Endothelial cell of umbilical vein (primary cell): ENCODE measurements at regions not wholly inside any gene's neighbourhood (a gene's known extent, or its start where the extent isn't known, plus 50 kb on each side); places are given as distances from the start of the nearest gene placed in this dataset.

Source experiments
- BruUV-seq: library from RNA; stranded (reverse); fragments of 400-500 nt; replicated peaks from 2 replicates; lab custom pipeline; 2021; lab: Mats Ljungman, UMichigan
- CTCF ChIA-PET: fragments of 300-600, 350-600 bp; sonication (Branson Sonifier 250); formaldehyde crosslinking; loops from one replicate; lab custom pipeline; 2021; ENCODE audit warnings: antibody characterized with exemption, inconsistent platforms; lab: Charles Lee
- POLR2A ChIA-PET: fragments of 300-600, 350-600 bp; sonication (Branson Sonifier 250); formaldehyde crosslinking; loops from one replicate; lab custom pipeline; 2021; ENCODE audit warnings: antibody characterized with exemption, inconsistent platforms; lab: Charles Lee
- DNase-seq: peaks from one replicate; pipeline ENCODE4 v3.0.0-alpha.2; 2011; ENCODE audit warnings: low read depth, low spot score
- FAIRE-seq: peaks from 2 replicates; lab custom pipeline; 2011; peaks lifted over from hg19 to GRCh38; lab: Jason Lieb, UNC
- H2AFZ ChIP-seq: 2 replicates; pipeline ENCODE4 v1.6.0; 2012; ENCODE audit warnings: low read depth, low read length, control low read depth, inconsistent platforms
- H3K27ac ChIP-seq: 2 replicates; pipeline ENCODE4 v1.5.1; 2011; ENCODE audit warnings: low read depth, mild to moderate bottlenecking, control low read depth, low read length, moderate library complexity; ENCODE audit not compliant: insufficient read depth
- H3K27me3 ChIP-seq, 2 experiments: 2 replicates each; pipeline versions ENCODE4 v1.6.0 to v1.6.1; 2011; ENCODE audit warnings: low read length in 2 of 2, mixed read lengths in 1 of 2; ENCODE audit not compliant: control insufficient read depth in 2 of 2, insufficient read depth in 2 of 2
- H3K36me3 ChIP-seq, 2 experiments: 2 replicates in 1 of 2; 3 replicates in 1 of 2; pipeline ENCODE4 v1.5.1; 2011; ENCODE audit warnings: low read length in 2 of 2, mild to moderate bottlenecking in 1 of 2, moderate library complexity in 1 of 2; ENCODE audit not compliant: control insufficient read depth in 2 of 2, insufficient read depth in 2 of 2; ENCODE audit errors: extremely low read depth in 1 of 2
- H3K4me1 ChIP-seq: 3 replicates; pipeline ENCODE4 v1.5.1; 2011; ENCODE audit warnings: mild to moderate bottlenecking, low read length; ENCODE audit not compliant: control insufficient read depth, insufficient read depth; ENCODE audit errors: extremely low read depth
- H3K4me2 ChIP-seq: 2 replicates; pipeline ENCODE4 v1.6.1; 2011; ENCODE audit warnings: low read length, control low read depth, mixed read lengths; ENCODE audit not compliant: insufficient read depth
- H3K4me3 ChIP-seq, 3 experiments: fragments of 200-600 bp in 1 of 3; sonication (generic), shearing (Covaris generic) in 1 of 3; replicated peaks in 1 of 3; 2 replicates each; pipeline ENCODE4 v1.5.1; 2011 to 2016; ENCODE audit warnings: control low read depth in 3 of 3, low read length in 3 of 3, mild to moderate bottlenecking in 2 of 3, inconsistent platforms in 1 of 3, low read depth in 1 of 3, moderate library complexity in 1 of 3; ENCODE audit not compliant: insufficient read depth in 1 of 3
- H3K79me2 ChIP-seq: 2 replicates; pipeline ENCODE4 v1.6.0; 2012; ENCODE audit warnings: low read length, inconsistent platforms; ENCODE audit not compliant: control insufficient read depth, insufficient read depth
- H3K9ac ChIP-seq: replicated peaks from 2 replicates; pipeline ENCODE3; 2011; ENCODE audit warnings: low read length, control low read depth; ENCODE audit not compliant: insufficient read depth; ENCODE audit errors: extremely low read depth
- H3K9me1 ChIP-seq: replicated peaks from 3 replicates; pipeline ENCODE4 v1.6.0; 2011; ENCODE audit warnings: mild to moderate bottlenecking, low read length; ENCODE audit not compliant: control insufficient read depth, insufficient read depth; ENCODE audit errors: extremely low read depth
- H3K9me3 ChIP-seq: replicated peaks from 2 replicates; pipeline ENCODE4 v1.5.1; 2012; ENCODE audit warnings: low read length, inconsistent platforms; ENCODE audit not compliant: control insufficient read depth, insufficient read depth
- H4K20me1 ChIP-seq: replicated peaks from 2 replicates; pipeline ENCODE3; 2011; ENCODE audit warnings: mild to moderate bottlenecking, low read length; ENCODE audit not compliant: control insufficient read depth, insufficient read depth; ENCODE audit errors: extremely low read depth
- CTCF ChIP-seq, 2 donors: IDR thresholded peaks; 1 replicate in 1 of 2; 2 replicates in 1 of 2; pipeline ENCODE4 v1.5.1; 2011; ENCODE audit warnings: low read length in 2 of 2, mild to moderate bottlenecking in 2 of 2, moderate library complexity in 2 of 2, control low read depth in 1 of 2, inconsistent platforms in 1 of 2, low read depth in 1 of 2; ENCODE audit not compliant: insufficient read depth in 1 of 2; ENCODE audit errors: extremely low read depth in 1 of 2
- EZH2 ChIP-seq: IDR thresholded peaks from 2 replicates; pipeline ENCODE4 v1.6.1; 2012; ENCODE audit warnings: borderline replicate concordance, low read depth, mild to moderate bottlenecking, moderate library complexity, low read length, inconsistent platforms; ENCODE audit not compliant: severe bottlenecking
- FOS ChIP-seq: IDR thresholded peaks from 2 replicates; pipeline ENCODE4 v1.6.1; 2011; ENCODE audit warnings: mild to moderate bottlenecking, low read length, moderate library complexity, borderline replicate concordance; ENCODE audit not compliant: insufficient read depth
- GATA2 ChIP-seq: IDR thresholded peaks from 2 replicates; pipeline ENCODE4 v1.7.0; 2011; ENCODE audit warnings: low read depth, mild to moderate bottlenecking, moderate library complexity, mixed read lengths, low read length; ENCODE audit not compliant: insufficient read length, insufficient read depth
- JUN ChIP-seq: IDR thresholded peaks from 2 replicates; pipeline ENCODE4 v1.6.1; 2011; ENCODE audit warnings: borderline replicate concordance, low read depth; ENCODE audit not compliant: insufficient read length, insufficient read depth
- MAX ChIP-seq: IDR thresholded peaks from 2 replicates; pipeline ENCODE4 v1.6.1; 2011; ENCODE audit not compliant: insufficient read depth, insufficient read length
- MYC ChIP-seq: IDR thresholded peaks from one replicate; pipeline ENCODE4 v1.6.1; 2011; ENCODE audit warnings: mild to moderate bottlenecking, low read depth, low read length
- POLR2A ChIP-seq: IDR thresholded peaks from 2 replicates; pipeline ENCODE4 v1.6.1; 2012; ENCODE audit warnings: low read depth, mild to moderate bottlenecking, control low read depth, low read length
- POLR2AphosphoS5 ChIP-seq: IDR thresholded peaks from 2 replicates; pipeline ENCODE4 v1.6.1; 2012; ENCODE audit warnings: low read depth, mild to moderate bottlenecking, control low read depth, low read length, moderate library complexity; ENCODE audit not compliant: insufficient read depth
- dilution Hi-C: fragments of 300-500 bp; cut with MboI; formaldehyde crosslinking; loops from one replicate; pipeline ENCODE4 v1.15.0; 2019; ENCODE audit warnings: low sequenced_read_pairs; ENCODE audit not compliant: extremely low pct_ligation_motif_present
- intact Hi-C: fragments of 100-400 bp; cut with micrococcal nuclease; formaldehyde crosslinking; loops from one replicate; pipeline ENCODE4 v1.10.0; 2022

- H4K20me1 ChIP-seq, result no peaks in the 10 kb centered on the region
- H3K9me1 ChIP-seq, result no peaks in the 10 kb centered on the region
- H3K4me3 ChIP-seq, result no peak overlapping the region
- no peak overlapping the region for H3K9ac ChIP-seq
- H3K36me3 ChIP-seq, result no peaks in the 10 kb centered on the region
- intact Hi-C loops (no loop called here), dilution Hi-C loops (no loop called here)
- no peaks in the 10 kb centered on the region for H3K27me3 ChIP-seq
- H3K4me1 ChIP-seq, result peaks cover 3% of the 10 kb centered on the region
- H3K4me2 ChIP-seq, result no peak overlapping the region
- H2AFZ ChIP-seq, result no peak overlapping the region
- ChIA-PET POLR2A (interaction anchor here (0.7 kb wide), 1 partner anchor 74 kb away, joined by 3 read pairs; no protein-coding TSS in a partner anchor), CTCF (interaction anchor here (0.7 to 1.4 kb wide), 6 partner anchors 9 to 91 kb away, joined by 3 to 5 read pairs (median 4); no protein-coding TSS in a partner anchor)
- BruUV-seq, result no TSS peak
- no peak for TF ChIP-seq MAX
- no peak for TF ChIP-seq POLR2AphosphoS5
- TF ChIP-seq JUN, result no peak
- TF ChIP-seq FOS, result no peak
- TF ChIP-seq EZH2, result no peak
- no peak for TF ChIP-seq MYC
- no peak for TF ChIP-seq CTCF (IDR thresholded peaks at IDR 0.05; ENCODE audit: extremely low read depth in 1 of 2, insufficient read depth in 1 of 2, low read depth in 1 of 2, low read length in 2 of 2)
- no peak for TF ChIP-seq GATA2
- no peak for TF ChIP-seq POLR2A
- DNase-seq (peak; percentile 89), FAIRE-seq (no peak)
- no peaks in the 10 kb centered on the region for H3K79me2 ChIP-seq
- no peaks in the 10 kb centered on the region for H3K9me3 ChIP-seq
- H3K27ac ChIP-seq, result no peak overlapping the region
These were observed 93.0 kb upstream of the PELI1 start for GRCh38 chr2:64237266-64237665.
